ENCODE measurements at regions not wholly inside any gene's neighbourhood (a gene's known extent, or its start where the extent isn't known, plus 50 kb on each side); places are given as distances from the start of the nearest gene placed in this dataset.

GRCh38 chr2:136404925-136405324, 287.0 kb upstream of the CXCR4 start:
- no peak for DNase-seq (ENCODE audit: low spot score)

GRCh38 chr2:136404176-136404575, 286.2 kb upstream of the CXCR4 start:
- DNase-seq (ENCODE audit: low spot score): no peak

- DNase-seq (ENCODE audit: low spot score): no peak
Observed at GRCh38 chr2:136402281-136402680, 284.3 kb upstream of the CXCR4 start.

- no peak for DNase-seq (ENCODE audit: low spot score)
Observed at GRCh38 chr2:136399667-136400289, 281.8 kb upstream of the CXCR4 start.

DNA sequence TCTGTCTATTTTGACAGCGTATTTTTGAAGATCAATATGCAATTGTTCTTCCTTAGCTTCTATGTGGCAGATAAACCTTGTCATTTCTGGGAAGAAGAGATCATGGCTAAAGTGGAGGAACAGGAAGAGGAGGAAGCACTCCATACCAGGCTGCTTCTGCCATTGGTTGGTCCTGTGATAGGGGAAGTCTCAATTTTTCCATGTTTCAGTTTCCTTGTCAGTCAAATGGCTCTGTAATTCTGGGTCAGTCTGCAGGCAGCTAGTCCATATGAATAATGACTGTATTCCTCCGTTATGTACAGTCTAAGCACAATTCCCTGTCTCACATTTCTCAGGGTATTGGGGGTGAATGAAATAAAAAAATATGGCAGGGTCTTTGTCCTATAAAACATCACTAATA, 277.6 kb upstream of the CXCR4 start:
- no peak for DNase-seq (ENCODE audit: low spot score)

DNA sequence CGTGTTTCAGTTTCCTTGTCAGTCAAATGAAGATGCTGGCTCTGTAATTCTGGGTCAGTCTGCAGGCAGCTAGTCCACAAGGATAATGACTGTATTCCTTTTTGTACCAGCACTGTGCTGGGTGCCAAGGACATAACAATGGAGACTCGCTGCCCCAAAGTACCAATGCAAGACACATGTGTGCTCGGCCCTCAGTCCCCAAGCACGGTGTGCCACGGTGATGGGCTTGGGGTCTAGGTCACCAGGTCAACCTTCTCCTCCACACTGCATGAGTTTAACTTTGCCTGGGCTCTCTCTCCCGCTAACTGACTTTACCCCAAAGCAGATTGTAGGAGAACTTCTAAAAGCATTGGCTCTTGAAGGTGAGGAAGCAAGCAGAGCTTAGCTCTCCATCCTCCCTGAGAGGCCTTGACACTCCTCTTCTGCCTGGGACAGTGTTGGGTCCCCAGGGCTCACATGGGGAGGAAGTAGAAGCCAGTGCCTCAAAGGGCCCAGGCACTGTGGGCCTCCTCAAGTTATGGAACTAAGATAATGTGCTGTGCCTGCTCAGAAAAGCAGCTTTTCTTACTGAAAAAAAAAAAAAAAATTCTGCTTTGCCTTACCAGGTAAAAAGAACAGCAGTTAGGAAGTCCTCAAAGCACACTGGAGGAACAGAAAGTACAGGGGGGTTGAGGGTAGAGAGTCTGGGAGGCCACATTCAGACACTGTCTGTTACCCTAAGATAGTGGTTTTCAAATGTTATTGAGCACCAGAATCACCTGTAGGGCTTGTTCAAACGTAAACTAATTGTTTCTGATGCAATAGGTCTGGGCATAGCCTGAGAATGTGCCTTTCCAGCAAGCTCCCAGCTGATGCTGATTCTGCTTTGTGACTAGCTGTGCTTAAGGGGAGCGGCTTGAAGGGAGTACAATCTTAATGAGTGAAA, 276.4 kb upstream of the CXCR4 start:
- no peak for DNase-seq (ENCODE audit: low spot score)

- no peak for DNase-seq (ENCODE audit: low spot score)
Observed at GRCh38 chr2:136393514-136393913, 275.6 kb upstream of the CXCR4 start.

- no peak for DNase-seq (ENCODE audit: low spot score)
Observed at GRCh38 chr2:136392897-136393505, 275.1 kb upstream of the CXCR4 start.

GRCh38 chr2:136389809-136390208, 271.9 kb upstream of the CXCR4 start:
- no peak for DNase-seq (ENCODE audit: low spot score)

- no peak for DNase-seq (ENCODE audit: low spot score)
Observed at GRCh38 chr2:136386046-136386445, 268.1 kb upstream of the CXCR4 start.

DNA sequence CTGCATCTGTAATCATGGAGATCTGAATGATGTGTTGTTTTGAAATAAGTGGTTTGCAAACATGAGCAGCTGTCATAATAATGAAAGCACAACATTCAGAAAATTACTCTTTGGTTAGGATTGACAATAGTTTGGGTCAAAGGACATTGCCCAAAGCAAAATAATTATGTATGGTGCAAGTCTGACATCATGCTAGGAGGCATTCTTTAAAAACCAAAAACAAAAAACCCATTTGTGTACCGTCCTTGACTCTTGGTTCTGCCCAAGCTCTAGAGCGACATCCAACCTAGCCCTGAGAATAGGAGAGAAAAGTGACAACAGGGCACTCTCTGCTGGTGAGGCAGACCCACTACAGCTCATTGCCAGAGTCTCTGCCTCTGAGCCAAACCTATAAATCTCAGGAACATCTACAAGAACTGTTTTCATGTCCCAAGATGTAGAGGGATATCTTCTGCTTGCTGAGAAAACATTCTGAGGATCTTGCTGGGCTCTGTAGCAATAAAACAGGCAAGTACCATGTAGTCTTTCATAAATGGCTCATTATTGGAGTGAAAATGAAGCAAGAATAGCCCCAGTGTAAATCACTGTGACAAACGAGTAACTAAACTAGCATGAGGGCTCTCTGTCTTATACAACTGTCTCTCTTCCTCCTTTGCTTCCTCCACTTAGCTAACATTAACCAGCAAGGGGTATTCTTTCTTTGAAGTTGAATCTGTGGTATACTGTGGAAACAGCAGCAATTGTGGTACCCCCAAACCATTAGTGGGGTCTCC, 266.8 kb upstream of the CXCR4 start:
- peak; percentile 58 for DNase-seq (ENCODE audit: low spot score)

DNA sequence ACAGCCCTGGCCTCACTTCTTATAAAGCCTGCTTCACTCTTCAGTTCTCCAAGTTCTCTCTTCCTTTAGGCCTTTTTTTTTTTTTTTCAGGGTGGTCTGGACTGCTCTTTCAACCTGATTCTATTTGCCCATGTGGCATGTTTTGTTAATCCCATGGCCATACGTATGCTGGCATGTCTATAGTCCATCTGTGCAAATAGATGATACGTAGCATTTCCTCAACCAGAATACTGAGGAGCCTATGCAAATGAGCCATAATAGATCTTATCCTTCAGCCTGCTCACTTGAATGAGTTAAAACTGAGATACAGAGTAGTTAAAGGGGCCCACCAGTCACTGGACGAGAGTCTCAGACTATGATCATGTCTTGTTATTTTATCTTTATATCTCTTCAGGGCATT, 265.2 kb upstream of the CXCR4 start:
- no peak for DNase-seq (ENCODE audit: low spot score)

- DNase-seq (ENCODE audit: low spot score): no peak
Observed at GRCh38 chr2:136381722-136382633, 264.0 kb upstream of the CXCR4 start.

DNA sequence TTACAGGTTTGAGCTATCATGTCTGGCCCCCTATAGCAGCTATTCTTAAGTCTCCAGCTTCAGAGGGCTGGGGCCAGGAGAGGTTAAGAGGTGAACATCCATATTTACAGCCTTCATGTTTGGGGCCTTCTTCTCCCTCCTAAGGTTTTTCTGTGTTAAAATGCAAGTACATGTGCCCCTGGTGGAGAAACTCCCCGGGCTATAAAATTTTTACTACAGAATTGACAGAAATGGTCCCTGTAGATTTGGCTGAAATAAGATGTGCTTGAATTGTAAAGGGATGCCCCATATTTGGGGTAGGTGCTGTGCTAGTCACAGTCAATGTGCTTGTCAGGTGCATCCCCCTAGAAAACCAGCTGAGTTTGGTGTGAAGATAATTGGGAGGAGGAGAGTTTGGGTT, 263.3 kb upstream of the CXCR4 start:
- no peak for DNase-seq (ENCODE audit: low spot score)

GRCh38 chr2:136378712-136379595, 261.0 kb upstream of the CXCR4 start:
- DNase-seq (ENCODE audit: low spot score): peak; percentile 60

- DNase-seq (ENCODE audit: low spot score): no peak
Observed at GRCh38 chr2:136377423-136378382, 259.8 kb upstream of the CXCR4 start.

DNA sequence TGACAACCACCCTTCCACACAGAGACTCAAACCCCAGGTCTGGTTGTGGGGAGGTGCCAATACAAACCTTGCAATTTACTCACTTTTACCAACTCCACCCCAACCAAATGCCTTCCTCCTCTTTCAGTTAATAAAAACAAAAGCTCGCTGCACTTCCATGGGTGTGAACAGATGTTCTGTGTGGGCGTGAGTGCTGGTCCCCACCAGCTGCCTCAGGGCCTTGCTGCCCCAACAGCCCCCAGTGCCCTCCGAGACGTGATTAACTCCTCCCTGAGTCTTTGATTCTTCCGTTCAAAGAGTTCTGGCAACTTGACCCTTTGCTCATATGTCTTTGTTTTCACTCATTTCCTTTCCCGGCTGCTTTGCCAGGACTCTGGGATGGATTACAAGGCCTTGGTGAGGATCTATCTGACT, 258.9 kb upstream of the CXCR4 start:
- no peak for DNase-seq (ENCODE audit: low spot score)

DNA sequence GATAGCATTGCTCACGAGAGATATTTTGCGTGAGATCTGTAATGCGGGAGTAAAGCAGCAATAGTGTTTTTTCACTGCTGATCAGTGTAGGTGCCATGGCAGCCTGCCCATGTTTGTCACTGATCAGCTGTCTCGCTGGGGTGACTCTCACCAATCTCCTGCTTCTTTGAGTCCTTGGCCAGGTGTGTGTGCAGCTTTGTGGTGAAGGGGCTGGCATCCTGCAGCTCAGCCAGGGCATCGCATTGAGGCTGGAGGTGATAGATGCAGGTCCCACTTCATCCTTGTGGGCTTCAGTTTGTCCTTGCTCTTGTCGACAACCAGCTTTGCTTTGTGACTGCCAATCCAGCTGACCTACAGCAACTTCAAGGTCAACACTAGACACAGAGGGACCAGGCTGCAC, 258.3 kb upstream of the CXCR4 start:
- DNase-seq (ENCODE audit: low spot score): no peak

Data from A172 (cell line).